SK-N-SH (cell line): ENCODE measurements at regions not wholly inside any gene's neighbourhood (a gene's known extent, or its start where the extent isn't known, plus 50 kb on each side); places are given as distances from the start of the nearest gene placed in this dataset.

Source experiments
- CTCF ChIA-PET: fragments of 300-600, 350-600 bp; formaldehyde crosslinking; extraction: SDS; loops from one replicate; lab custom pipeline; 2021; lab: Yijun Ruan, JAX
- POLR2A ChIA-PET: fragments of 350-600 bp; sonication (Branson Sonifier 250); formaldehyde crosslinking; extraction: SDS; loops from one replicate; lab custom pipeline; 2020; ENCODE audit warnings: antibody characterized with exemption, inconsistent platforms; lab: Yijun Ruan, JAX
- DNase-seq: peaks from one replicate; pipeline ENCODE4 v3.0.0; 2012
- H2AFZ ChIP-seq: fragments of 200-600 bp; sonication (generic); 2 replicates; pipeline ENCODE4 v1.8.1; 2016; ENCODE audit warnings: antibody characterized with exemption, mild to moderate bottlenecking, low read depth
- H3F3A ChIP-seq: fragments of 200-600 bp; sonication (generic); replicated peaks from 2 replicates; pipeline ENCODE3; 2016; ENCODE audit warnings: antibody characterized with exemption, mild to moderate bottlenecking; ENCODE audit not compliant: insufficient read depth
- H3K27ac ChIP-seq, 2 experiments: fragments of 200-500 bp in 1 of 2; fragments of 200-600 bp in 1 of 2; sonication (Bioruptor generic) in 1 of 2; sonication (generic), shearing (Covaris generic) in 1 of 2; 2 replicates each; pipeline versions ENCODE4 v1.5.1 to v1.6.1; 2014 to 2016; ENCODE audit warnings: low read depth in 2 of 2, inconsistent platforms in 1 of 2, low read length in 1 of 2, mild to moderate bottlenecking in 1 of 2, mixed read lengths in 1 of 2
- H3K27me3 ChIP-seq: fragments of 200-600 bp; sonication (generic), shearing (Covaris generic); 2 replicates; pipeline ENCODE4 v1.6.1; 2016; ENCODE audit warnings: mixed run types; ENCODE audit not compliant: insufficient read depth
- H3K36me3 ChIP-seq, 2 experiments: fragments of 200-500 bp in 1 of 2; fragments of 200-600 bp in 1 of 2; sonication (Bioruptor generic) in 1 of 2; sonication (generic) in 1 of 2; replicated peaks in 1 of 2; 2 replicates each; pipeline versions ENCODE3 to v1.5.1; 2014 to 2016; ENCODE audit warnings: low read length in 1 of 2, mild to moderate bottlenecking in 1 of 2; ENCODE audit not compliant: insufficient read depth in 2 of 2, control insufficient read depth in 1 of 2
- H3K4me1 ChIP-seq, 2 experiments: fragments of 200-500 bp in 1 of 2; fragments of 200-600 bp in 1 of 2; sonication (Bioruptor generic) in 1 of 2; sonication (generic), shearing (Covaris generic) in 1 of 2; 2 replicates each; pipeline versions ENCODE4 v1.5.1 to v1.6.1; 2014 to 2016; ENCODE audit warnings: low read depth in 1 of 2, low read length in 1 of 2, mixed run types in 1 of 2; ENCODE audit not compliant: insufficient read depth in 2 of 2, control insufficient read depth in 1 of 2
- H3K4me2 ChIP-seq: fragments of 200-600 bp; sonication (generic), shearing (Covaris generic); 2 replicates; pipeline ENCODE4 v1.6.1; 2017; ENCODE audit warnings: mixed run types
- H3K4me3 ChIP-seq, 2 experiments: fragments of 200-500 bp in 1 of 2; fragments of 200-600 bp in 1 of 2; sonication (Bioruptor generic) in 1 of 2; sonication (generic), shearing (Covaris generic) in 1 of 2; 2 replicates each; pipeline versions ENCODE4 v1.5.1 to v1.8.1; 2014 to 2016; ENCODE audit warnings: low read depth in 2 of 2, inconsistent platforms in 1 of 2, low read length in 1 of 2, mild to moderate bottlenecking in 1 of 2, mixed read lengths in 1 of 2, moderate library complexity in 1 of 2
- H3K79me2 ChIP-seq: fragments of 200-600 bp; sonication (generic); 2 replicates; pipeline ENCODE4 v1.8.1; 2017; ENCODE audit warnings: mild to moderate bottlenecking; ENCODE audit not compliant: insufficient read depth
- H3K9ac ChIP-seq: fragments of 200-600 bp; sonication (generic); 2 replicates; pipeline ENCODE4 v1.6.1; 2017; ENCODE audit warnings: mixed run types
- H3K9me2 ChIP-seq: fragments of 200-600 bp; sonication (generic); 2 replicates; pipeline ENCODE4 v1.6.1; 2017; ENCODE audit warnings: mixed run types
- H3K9me3 ChIP-seq: fragments of 200-600 bp; sonication (generic); 2 replicates; pipeline ENCODE4 v1.6.1; 2017; ENCODE audit warnings: mixed run types, mild to moderate bottlenecking, moderate library complexity
- H4K20me1 ChIP-seq: fragments of 200-600 bp; sonication (generic); 2 replicates; pipeline ENCODE4 v1.6.1; 2017; ENCODE audit warnings: mild to moderate bottlenecking, mixed run types; ENCODE audit not compliant: insufficient read depth
- CHD2 ChIP-seq: fragments of 150-350 bp; IDR thresholded peaks from 2 replicates; pipeline ENCODE4 v1.6.1; 2018; ENCODE audit warnings: low read length; ENCODE audit not compliant: partially characterized antibody
- CTCF ChIP-seq: fragments of 200-600 bp; sonication (generic); IDR thresholded peaks from 2 replicates; pipeline ENCODE4 v1.6.1; 2017; ENCODE audit warnings: antibody characterized with exemption, mild to moderate bottlenecking, moderate library complexity
- EP300 ChIP-seq, 2 experiments: IDR thresholded peaks; 2 replicates each; pipeline versions ENCODE4 v1.4.0 to v1.6.1; 2012; ENCODE audit warnings: borderline replicate concordance in 1 of 2, low read depth in 1 of 2, low read length in 1 of 2
- FOSL2 ChIP-seq: IDR thresholded peaks from 2 replicates; pipeline ENCODE4 v1.4.0; 2012; ENCODE audit warnings: low read depth, mild to moderate bottlenecking, moderate library complexity, borderline replicate concordance
- FOXJ3 ChIP-seq: sonication (generic); formaldehyde crosslinking; IDR thresholded peaks from 2 replicates; pipeline ENCODE4 v1.5.1; 2020; ENCODE audit warnings: mild to moderate bottlenecking, missing genetic modification reagents
- FOXM1 ChIP-seq: IDR thresholded peaks from 2 replicates; pipeline ENCODE4 v1.4.0; 2012; ENCODE audit warnings: low read depth, mild to moderate bottlenecking
- GABPA ChIP-seq: IDR thresholded peaks from 2 replicates; pipeline ENCODE4 v1.4.0; 2012; ENCODE audit warnings: low read depth, mild to moderate bottlenecking
- GATA2 ChIP-seq: sonication (generic); formaldehyde crosslinking; IDR thresholded peaks from 2 replicates; pipeline ENCODE4 v1.5.0; 2020; ENCODE audit warnings: mild to moderate bottlenecking, missing genetic modification reagents
- JUND ChIP-seq: IDR thresholded peaks from 2 replicates; pipeline ENCODE4 v1.4.0; 2012
- NFIC ChIP-seq: IDR thresholded peaks from 2 replicates; pipeline ENCODE4 v1.4.0; 2012; ENCODE audit warnings: borderline replicate concordance
- NRF1 ChIP-seq: IDR thresholded peaks from 2 replicates; pipeline ENCODE4 v1.6.1; 2012; ENCODE audit warnings: low read depth, mild to moderate bottlenecking, low read length
- PBX3 ChIP-seq: IDR thresholded peaks from 2 replicates; pipeline ENCODE4; 2012
- POLR2AphosphoS5 ChIP-seq: IDR thresholded peaks from 2 replicates; pipeline ENCODE4 v1.6.1; 2012; ENCODE audit warnings: low read depth, low read length
- RAD21 ChIP-seq: IDR thresholded peaks from 2 replicates; pipeline ENCODE4 v1.6.1; 2012; ENCODE audit warnings: mild to moderate bottlenecking, low read length
- RCOR1 ChIP-seq: fragments of 150-350 bp; IDR thresholded peaks from 2 replicates; pipeline ENCODE4 v1.6.1; 2017; ENCODE audit warnings: antibody characterized with exemption, low read length
- RFX5 ChIP-seq: IDR thresholded peaks from 2 replicates; pipeline ENCODE4 v1.6.1; 2012; ENCODE audit warnings: mild to moderate bottlenecking, improper control_type of control experiment, low read length
- RXRA ChIP-seq: IDR thresholded peaks from 2 replicates; pipeline ENCODE4 v1.4.0; 2012; ENCODE audit warnings: low read depth, mild to moderate bottlenecking, borderline replicate concordance
- SIN3A ChIP-seq: IDR thresholded peaks from 2 replicates; pipeline ENCODE4 v1.6.1; 2012; ENCODE audit warnings: low read depth, mild to moderate bottlenecking, low read length, moderate library complexity, borderline replicate concordance
- TAF1 ChIP-seq: IDR thresholded peaks from 2 replicates; pipeline ENCODE4 v1.6.1; 2012; ENCODE audit warnings: low read depth, mild to moderate bottlenecking, low read length, moderate library complexity, borderline replicate concordance
- TCF12 ChIP-seq: IDR thresholded peaks from 2 replicates; pipeline ENCODE4 v1.4.0; 2012
- TEAD4 ChIP-seq: IDR thresholded peaks from 2 replicates; pipeline ENCODE4 v1.4.0; 2012; ENCODE audit warnings: mild to moderate bottlenecking, borderline replicate concordance; ENCODE audit not compliant: insufficient read depth
- WGBS: methylation state at CpG from one replicate; pipeline ENCODE4 v1.1.6; 2017; ENCODE audit warnings: low lambda C conversion rate; 5-methylcytosine and 5-hydroxymethylcytosine counted together
- TF ChIP-seq, protein P1 (sequence below): fragments of 150-350 bp; IDR thresholded peaks from 2 replicates; pipeline ENCODE4 v1.6.1; 2017; ENCODE audit warnings: antibody characterized with exemption, low read length, low read depth, borderline replicate concordance
- TF ChIP-seq, protein P2 (sequence below): IDR thresholded peaks from 2 replicates; pipeline ENCODE4 v1.6.1; 2012; ENCODE audit warnings: mild to moderate bottlenecking, low read depth, low read length, moderate library complexity
- TF ChIP-seq, protein P3 (sequence below): IDR thresholded peaks from 2 replicates; pipeline ENCODE4 v1.4.0; 2012; ENCODE audit warnings: low read depth, borderline replicate concordance

DNA sequence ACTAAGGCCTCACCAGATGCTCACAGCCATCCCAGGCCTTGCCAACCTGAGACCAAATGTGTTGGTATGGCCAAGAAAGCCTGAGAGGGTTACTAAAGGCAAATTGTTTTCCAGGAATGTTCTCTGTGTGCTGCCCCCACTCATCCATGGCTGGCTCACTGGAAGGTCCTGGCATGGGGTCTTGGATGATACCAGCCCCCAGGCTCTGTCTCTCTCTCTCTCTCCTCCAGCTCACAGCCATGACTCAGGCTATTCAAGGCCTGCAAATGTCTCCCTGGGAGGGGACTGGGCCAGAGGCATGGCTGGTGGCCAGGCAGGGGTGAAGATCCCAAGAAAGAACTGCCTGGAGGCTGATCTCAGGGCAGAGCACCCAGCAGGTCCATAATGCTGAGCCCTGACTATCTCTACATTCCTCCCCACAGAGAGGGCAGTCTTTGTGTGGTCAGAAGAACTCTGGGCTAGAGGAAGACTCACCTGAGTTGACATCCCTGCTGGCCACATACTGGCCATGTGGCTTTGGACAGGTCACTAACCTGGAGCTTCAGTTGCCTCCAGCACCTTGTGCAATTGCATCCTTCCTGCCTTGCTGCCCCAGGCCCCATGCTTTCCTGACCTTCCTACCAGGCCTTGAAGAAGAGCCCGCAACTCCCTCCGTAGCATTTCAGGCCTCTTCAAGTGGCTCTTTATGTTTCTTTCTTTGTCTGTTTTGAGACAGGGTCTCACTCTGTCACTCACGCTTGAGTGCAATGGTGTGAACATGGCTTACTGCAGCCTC, 150.4 kb downstream of the ZFP36L2 start:
- H3K79me2 ChIP-seq = no peaks in the 10 kb centered on the region
- H3K36me3 ChIP-seq = no peaks in the 10 kb centered on the region
- peak overlapping the region; percentile 95 to 99 for H3K27ac ChIP-seq
- H2AFZ ChIP-seq = no peak overlapping the region
- DNase-seq = no peak
- no peak overlapping the region for H3K4me3 ChIP-seq
- no peaks in the 10 kb centered on the region for H4K20me1 ChIP-seq
- H3K9me3 ChIP-seq = no peaks in the 10 kb centered on the region
- no peaks in the 10 kb centered on the region for H3K9me2 ChIP-seq
- H3K4me1 ChIP-seq = peaks cover 48 to 64% of the 10 kb centered on the region in 2 experiments
- peaks cover 23% of the 10 kb centered on the region for H3F3A ChIP-seq
- H3K4me2 ChIP-seq = peak overlapping the region; percentile 60
- WGBS = 97% methylated on average over 3 of the region's 3 CpGs
- ChIA-PET CTCF (interaction anchor here (0.6 to 1.1 kb wide), 3 partner anchors 45 to 467 kb away, joined by 3 read pairs; no protein-coding TSS in a partner anchor), POLR2A (no interaction called here)
- no peaks in the 10 kb centered on the region for H3K27me3 ChIP-seq
- peak overlapping the region; percentile 67 for H3K9ac ChIP-seq
- TF ChIP-seq SIN3A = peak; percentile 63; the same call in 1 of the 2 replicates
- no peak for TF ChIP-seq EP300 (IDR thresholded peaks at IDR 0.05; ENCODE audit: borderline replicate concordance in 1 of 2, low read depth in 1 of 2, low read length in 1 of 2)
- TF ChIP-seq NFIC = no peak
- TF ChIP-seq, protein P1, sequence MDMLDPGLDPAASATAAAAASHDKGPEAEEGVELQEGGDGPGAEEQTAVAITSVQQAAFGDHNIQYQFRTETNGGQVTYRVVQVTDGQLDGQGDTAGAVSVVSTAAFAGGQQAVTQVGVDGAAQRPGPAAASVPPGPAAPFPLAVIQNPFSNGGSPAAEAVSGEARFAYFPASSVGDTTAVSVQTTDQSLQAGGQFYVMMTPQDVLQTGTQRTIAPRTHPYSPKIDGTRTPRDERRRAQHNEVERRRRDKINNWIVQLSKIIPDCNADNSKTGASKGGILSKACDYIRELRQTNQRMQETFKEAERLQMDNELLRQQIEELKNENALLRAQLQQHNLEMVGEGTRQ = no peak
- TF ChIP-seq PBX3 = no peak
- 0 out of 2 replicates have a peak, but pooled peaks have one; percentile 11 for TF ChIP-seq TAF1
- no peak for TF ChIP-seq TCF12
- no peak for TF ChIP-seq RFX5
- no peak for TF ChIP-seq FOSL2
- TF ChIP-seq GABPA = no peak
- TF ChIP-seq, protein P2, sequence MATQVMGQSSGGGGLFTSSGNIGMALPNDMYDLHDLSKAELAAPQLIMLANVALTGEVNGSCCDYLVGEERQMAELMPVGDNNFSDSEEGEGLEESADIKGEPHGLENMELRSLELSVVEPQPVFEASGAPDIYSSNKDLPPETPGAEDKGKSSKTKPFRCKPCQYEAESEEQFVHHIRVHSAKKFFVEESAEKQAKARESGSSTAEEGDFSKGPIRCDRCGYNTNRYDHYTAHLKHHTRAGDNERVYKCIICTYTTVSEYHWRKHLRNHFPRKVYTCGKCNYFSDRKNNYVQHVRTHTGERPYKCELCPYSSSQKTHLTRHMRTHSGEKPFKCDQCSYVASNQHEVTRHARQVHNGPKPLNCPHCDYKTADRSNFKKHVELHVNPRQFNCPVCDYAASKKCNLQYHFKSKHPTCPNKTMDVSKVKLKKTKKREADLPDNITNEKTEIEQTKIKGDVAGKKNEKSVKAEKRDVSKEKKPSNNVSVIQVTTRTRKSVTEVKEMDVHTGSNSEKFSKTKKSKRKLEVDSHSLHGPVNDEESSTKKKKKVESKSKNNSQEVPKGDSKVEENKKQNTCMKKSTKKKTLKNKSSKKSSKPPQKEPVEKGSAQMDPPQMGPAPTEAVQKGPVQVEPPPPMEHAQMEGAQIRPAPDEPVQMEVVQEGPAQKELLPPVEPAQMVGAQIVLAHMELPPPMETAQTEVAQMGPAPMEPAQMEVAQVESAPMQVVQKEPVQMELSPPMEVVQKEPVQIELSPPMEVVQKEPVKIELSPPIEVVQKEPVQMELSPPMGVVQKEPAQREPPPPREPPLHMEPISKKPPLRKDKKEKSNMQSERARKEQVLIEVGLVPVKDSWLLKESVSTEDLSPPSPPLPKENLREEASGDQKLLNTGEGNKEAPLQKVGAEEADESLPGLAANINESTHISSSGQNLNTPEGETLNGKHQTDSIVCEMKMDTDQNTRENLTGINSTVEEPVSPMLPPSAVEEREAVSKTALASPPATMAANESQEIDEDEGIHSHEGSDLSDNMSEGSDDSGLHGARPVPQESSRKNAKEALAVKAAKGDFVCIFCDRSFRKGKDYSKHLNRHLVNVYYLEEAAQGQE = peak; percentile 67
- TF ChIP-seq FOXM1 = no peak
- no peak for TF ChIP-seq CTCF
- TF ChIP-seq GATA2 (CRISPR knock-in tag) = no peak
- TF ChIP-seq NRF1 = no peak
- TF ChIP-seq JUND = no peak
- no peak for TF ChIP-seq RXRA
- TF ChIP-seq TEAD4 = no peak
- TF ChIP-seq FOXJ3 (CRISPR knock-in tag) = no peak
- TF ChIP-seq RCOR1 = no peak
- TF ChIP-seq, protein P3, sequence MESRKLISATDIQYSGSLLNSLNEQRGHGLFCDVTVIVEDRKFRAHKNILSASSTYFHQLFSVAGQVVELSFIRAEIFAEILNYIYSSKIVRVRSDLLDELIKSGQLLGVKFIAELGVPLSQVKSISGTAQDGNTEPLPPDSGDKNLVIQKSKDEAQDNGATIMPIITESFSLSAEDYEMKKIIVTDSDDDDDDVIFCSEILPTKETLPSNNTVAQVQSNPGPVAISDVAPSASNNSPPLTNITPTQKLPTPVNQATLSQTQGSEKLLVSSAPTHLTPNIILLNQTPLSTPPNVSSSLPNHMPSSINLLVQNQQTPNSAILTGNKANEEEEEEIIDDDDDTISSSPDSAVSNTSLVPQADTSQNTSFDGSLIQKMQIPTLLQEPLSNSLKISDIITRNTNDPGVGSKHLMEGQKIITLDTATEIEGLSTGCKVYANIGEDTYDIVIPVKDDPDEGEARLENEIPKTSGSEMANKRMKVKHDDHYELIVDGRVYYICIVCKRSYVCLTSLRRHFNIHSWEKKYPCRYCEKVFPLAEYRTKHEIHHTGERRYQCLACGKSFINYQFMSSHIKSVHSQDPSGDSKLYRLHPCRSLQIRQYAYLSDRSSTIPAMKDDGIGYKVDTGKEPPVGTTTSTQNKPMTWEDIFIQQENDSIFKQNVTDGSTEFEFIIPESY = no peak
- TF ChIP-seq RAD21 = no peak
- peak; percentile 55; the same call in 1 of the 2 replicates for TF ChIP-seq POLR2AphosphoS5
- TF ChIP-seq CHD2 = no peak
